ENCODE measurements at regions not wholly inside any gene's neighbourhood (a gene's known extent, or its start where the extent isn't known, plus 50 kb on each side); places are given as distances from the start of the nearest gene placed in this dataset.

- Histone ChIP-seq H3K36me3 (ENCODE audit: control insufficient read depth, insufficient read depth, low read length) (no peaks in the 10 kb centered on the region), H3K4me3 (ENCODE audit: low read depth, low read length) (no peak overlapping the region), H3K27me3 (ENCODE audit: control insufficient read depth, insufficient read depth, low read length) (no peaks in the 10 kb centered on the region)
- TF ChIP-seq CTCF (IDR thresholded peaks at IDR 0.05; ENCODE audit: insufficient read depth, low read length, poor library complexity, severe bottlenecking) = no peak
- DNase-seq (ENCODE audit: low read depth) = no peak
Measured at GRCh38 chr6:163663575-163663974, 249.1 kb downstream of the QKI start.

GRCh38 chr6:163662604-163663225 is 248.2 kb downstream of the QKI start:
- H3K4me3 ChIP-seq (ENCODE audit: low read depth, low read length) = no peak overlapping the region
- TF ChIP-seq CTCF (IDR thresholded peaks at IDR 0.05; ENCODE audit: insufficient read depth, low read length, poor library complexity, severe bottlenecking) = no peak
- H3K27me3 ChIP-seq (ENCODE audit: control insufficient read depth, insufficient read depth, low read length) = no peaks in the 10 kb centered on the region
- H3K36me3 ChIP-seq (ENCODE audit: control insufficient read depth, insufficient read depth, low read length) = no peaks in the 10 kb centered on the region
- no peak for DNase-seq (ENCODE audit: low read depth)

- TF ChIP-seq CTCF (IDR thresholded peaks at IDR 0.05; ENCODE audit: insufficient read depth, low read length, poor library complexity, severe bottlenecking) = no peak
- Histone ChIP-seq H3K27me3 (ENCODE audit: control insufficient read depth, insufficient read depth, low read length) (no peaks in the 10 kb centered on the region), H3K36me3 (ENCODE audit: control insufficient read depth, insufficient read depth, low read length) (no peaks in the 10 kb centered on the region), H3K4me3 (ENCODE audit: low read depth, low read length) (no peak overlapping the region)
- DNase-seq (ENCODE audit: low read depth) = no peak
Measured at GRCh38 chr6:163661272-163661671, 246.8 kb downstream of the QKI start.

- H3K36me3 ChIP-seq (ENCODE audit: control insufficient read depth, insufficient read depth, low read length) = no peaks in the 10 kb centered on the region
- TF ChIP-seq CTCF (IDR thresholded peaks at IDR 0.05; ENCODE audit: insufficient read depth, low read length, poor library complexity, severe bottlenecking) = no peak
- no peak for DNase-seq (ENCODE audit: low read depth)
- H3K27me3 ChIP-seq (ENCODE audit: control insufficient read depth, insufficient read depth, low read length) = no peaks in the 10 kb centered on the region
- no peak overlapping the region for H3K4me3 ChIP-seq (ENCODE audit: low read depth, low read length)
Measured at GRCh38 chr6:163659803-163660202, 245.3 kb downstream of the QKI start.

- H3K27me3 ChIP-seq (ENCODE audit: control insufficient read depth, insufficient read depth, low read length) = no peaks in the 10 kb centered on the region
- DNase-seq (ENCODE audit: low read depth) = no peak
- TF ChIP-seq CTCF (IDR thresholded peaks at IDR 0.05; ENCODE audit: insufficient read depth, low read length, poor library complexity, severe bottlenecking) = no peak
Measured at GRCh38 chr6:163655217-163656121, 241.0 kb downstream of the QKI start.

More at GRCh38 chr6:163655217-163656121, 241.0 kb downstream of the QKI start:
- Histone ChIP-seq H3K36me3 (ENCODE audit: control insufficient read depth, insufficient read depth, low read length) (no peaks in the 10 kb centered on the region), H3K4me3 (ENCODE audit: low read depth, low read length) (no peak overlapping the region)
